DOHH2 (cell line): ENCODE measurements at regions not wholly inside any gene's neighbourhood (a gene's known extent, or its start where the extent isn't known, plus 50 kb on each side); places are given as distances from the start of the nearest gene placed in this dataset.

Source experiments
- H3F3A ChIP-seq: fragments of 200-600 bp; sonication (generic), shearing (Covaris generic); 2 replicates; pipeline ENCODE4 v1.6.0; 2016; ENCODE audit warnings: antibody characterized with exemption, mild to moderate bottlenecking; ENCODE audit not compliant: control insufficient read depth, insufficient read depth
- H3K27ac ChIP-seq: fragments of 200-600 bp; sonication (generic); 2 replicates; pipeline ENCODE4 v1.5.1; 2014; ENCODE audit warnings: low read depth, mild to moderate bottlenecking, low read length, moderate library complexity
- H3K27me3 ChIP-seq: fragments of 200-600 bp; sonication (generic); 2 replicates; pipeline ENCODE4 v1.6.1; 2014; ENCODE audit warnings: mild to moderate bottlenecking, low read length, mixed read lengths; ENCODE audit not compliant: control insufficient read depth
- H3K36me3 ChIP-seq: fragments of 200-600 bp; sonication (generic); 2 replicates; pipeline ENCODE4 v1.6.1; 2014; ENCODE audit warnings: mild to moderate bottlenecking, low read length, moderate library complexity, mixed read lengths; ENCODE audit not compliant: control insufficient read depth
- H3K4me1 ChIP-seq: fragments of 200-600 bp; sonication (generic); 2 replicates; pipeline ENCODE4 v1.6.1; 2014; ENCODE audit warnings: mild to moderate bottlenecking, low read length, mixed read lengths; ENCODE audit not compliant: control insufficient read depth
- H3K4me2 ChIP-seq: fragments of 200-600 bp; sonication (generic); 2 replicates; pipeline ENCODE4 v1.6.0; 2014; ENCODE audit warnings: mild to moderate bottlenecking, low read length, moderate library complexity
- H3K4me3 ChIP-seq: fragments of 200-600 bp; sonication (generic); 2 replicates; pipeline ENCODE4 v1.5.1; 2014; ENCODE audit warnings: mild to moderate bottlenecking, low read length, mixed read lengths
- H3K79me2 ChIP-seq: fragments of 200-600 bp; sonication (generic); 2 replicates; pipeline ENCODE4 v1.6.1; 2014; ENCODE audit warnings: mild to moderate bottlenecking, low read length, mixed read lengths; ENCODE audit not compliant: control insufficient read depth
- H3K9me2 ChIP-seq: fragments of 200-600 bp; sonication (generic); replicated peaks from 2 replicates; pipeline ENCODE4 v1.6.1; 2014; ENCODE audit warnings: mild to moderate bottlenecking, low read length, mixed read lengths; ENCODE audit not compliant: control insufficient read depth
- H3K9me3 ChIP-seq: fragments of 200-600 bp; sonication (generic); 2 replicates; pipeline ENCODE4 v1.6.1; 2014; ENCODE audit warnings: antibody characterized with exemption, low read length, mixed read lengths; ENCODE audit not compliant: control insufficient read depth, insufficient read depth
- H4K20me1 ChIP-seq: fragments of 200-600 bp; sonication (generic); 2 replicates; pipeline ENCODE4 v1.6.0; 2014; ENCODE audit warnings: low read depth, mild to moderate bottlenecking, antibody characterized with exemption, low read length, moderate library complexity; ENCODE audit not compliant: control insufficient read depth, insufficient read depth
- EZH2phosphoT487 ChIP-seq: fragments of 200-600 bp; sonication (generic); IDR thresholded peaks from 2 replicates; pipeline ENCODE4 v1.6.1; 2017; ENCODE audit warnings: borderline replicate concordance, mild to moderate bottlenecking, antibody characterized with exemption, low read length, moderate library complexity, mixed read lengths
- TF ChIP-seq, protein P1 (sequence below): fragments of 200-600 bp; sonication (generic); IDR thresholded peaks from one replicate; pipeline ENCODE4 v1.5.1; 2014; ENCODE audit warnings: antibody characterized with exemption, mild to moderate bottlenecking, low read depth, low read length; ENCODE audit not compliant: poor library complexity, severe bottlenecking

GRCh38 chr5:3905031-3905430 lies 309.4 kb downstream of the IRX1 start:
- Histone ChIP-seq H4K20me1 (no peaks in the 10 kb centered on the region), H3K27ac (no peak overlapping the region), H3F3A (no peaks in the 10 kb centered on the region), H3K4me2 (no peak overlapping the region), H3K9me3 (peaks cover 9% of the 10 kb centered on the region; the same call in 1 of the 2 replicates), H3K36me3 (no peaks in the 10 kb centered on the region), H3K27me3 (no peaks in the 10 kb centered on the region), H3K4me1 (no peaks in the 10 kb centered on the region), H3K4me3 (no peak overlapping the region), H3K9me2 (no peaks in the 10 kb centered on the region), H3K79me2 (no peaks in the 10 kb centered on the region)
- TF ChIP-seq EZH2phosphoT487: no peak
- TF ChIP-seq, protein P1, sequence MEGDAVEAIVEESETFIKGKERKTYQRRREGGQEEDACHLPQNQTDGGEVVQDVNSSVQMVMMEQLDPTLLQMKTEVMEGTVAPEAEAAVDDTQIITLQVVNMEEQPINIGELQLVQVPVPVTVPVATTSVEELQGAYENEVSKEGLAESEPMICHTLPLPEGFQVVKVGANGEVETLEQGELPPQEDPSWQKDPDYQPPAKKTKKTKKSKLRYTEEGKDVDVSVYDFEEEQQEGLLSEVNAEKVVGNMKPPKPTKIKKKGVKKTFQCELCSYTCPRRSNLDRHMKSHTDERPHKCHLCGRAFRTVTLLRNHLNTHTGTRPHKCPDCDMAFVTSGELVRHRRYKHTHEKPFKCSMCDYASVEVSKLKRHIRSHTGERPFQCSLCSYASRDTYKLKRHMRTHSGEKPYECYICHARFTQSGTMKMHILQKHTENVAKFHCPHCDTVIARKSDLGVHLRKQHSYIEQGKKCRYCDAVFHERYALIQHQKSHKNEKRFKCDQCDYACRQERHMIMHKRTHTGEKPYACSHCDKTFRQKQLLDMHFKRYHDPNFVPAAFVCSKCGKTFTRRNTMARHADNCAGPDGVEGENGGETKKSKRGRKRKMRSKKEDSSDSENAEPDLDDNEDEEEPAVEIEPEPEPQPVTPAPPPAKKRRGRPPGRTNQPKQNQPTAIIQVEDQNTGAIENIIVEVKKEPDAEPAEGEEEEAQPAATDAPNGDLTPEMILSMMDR: no peak

DNA sequence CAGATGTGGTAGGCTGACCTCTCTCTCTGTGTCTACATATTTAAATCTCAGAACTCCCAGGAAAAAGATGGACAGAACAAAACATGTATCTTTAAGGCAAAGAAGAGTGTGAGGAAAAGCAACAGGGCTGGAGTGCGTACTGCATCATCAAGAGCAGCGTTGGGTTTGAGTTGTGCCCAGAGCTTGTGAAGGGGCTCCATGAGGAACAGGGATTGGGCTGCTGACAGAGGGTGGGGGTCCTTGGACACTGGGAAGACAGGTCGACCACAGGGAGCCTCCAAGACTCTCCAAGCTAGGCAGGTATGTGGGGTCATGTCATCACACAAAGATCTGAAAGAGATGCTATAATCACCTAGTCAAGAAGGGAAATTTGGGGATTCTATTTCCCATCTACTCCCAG lies 309.9 kb downstream of the IRX1 start:
- Histone ChIP-seq H3K36me3 (no peaks in the 10 kb centered on the region), H3K79me2 (no peaks in the 10 kb centered on the region), H3K4me3 (no peak overlapping the region), H3F3A (no peaks in the 10 kb centered on the region), H3K4me1 (no peaks in the 10 kb centered on the region), H3K4me2 (no peak overlapping the region), H4K20me1 (no peaks in the 10 kb centered on the region), H3K9me2 (no peaks in the 10 kb centered on the region), H3K27me3 (no peaks in the 10 kb centered on the region), H3K27ac (no peak overlapping the region), H3K9me3 (peaks cover 9% of the 10 kb centered on the region; the same call in 1 of the 2 replicates)
- TF ChIP-seq, protein P1: no peak
- TF ChIP-seq EZH2phosphoT487: no peak

- TF ChIP-seq EZH2phosphoT487: no peak
- TF ChIP-seq, protein P1: no peak
- Histone ChIP-seq H3K27ac (no peak overlapping the region), H3K4me3 (no peak overlapping the region), H3K9me3 (peaks cover 5% of the 10 kb centered on the region; the same call in 1 of the 2 replicates), H3K36me3 (no peaks in the 10 kb centered on the region), H3K79me2 (no peaks in the 10 kb centered on the region), H4K20me1 (no peaks in the 10 kb centered on the region), H3K9me2 (no peaks in the 10 kb centered on the region), H3K27me3 (no peaks in the 10 kb centered on the region), H3K4me2 (no peak overlapping the region), H3K4me1 (no peaks in the 10 kb centered on the region), H3F3A (no peaks in the 10 kb centered on the region)
These were observed 315.5 kb downstream of the IRX1 start for GRCh38 chr5:3911111-3911510.
